ENCODE measurements at regions not wholly inside any gene's neighbourhood (a gene's known extent, or its start where the extent isn't known, plus 50 kb on each side); places are given as distances from the start of the nearest gene placed in this dataset.

GRCh38 chr12:124487066-124487833, 80.2 kb downstream of the NCOR2 start:
- H3K9me3 ChIP-seq (ENCODE audit: insufficient read depth, low read length), result no peaks in the 10 kb centered on the region
- no peaks in the 10 kb centered on the region for H3K27me3 ChIP-seq (ENCODE audit: insufficient read depth, insufficient read length)
- TF ChIP-seq SUZ12 (IDR thresholded peaks at IDR 0.05; ENCODE audit: extremely low read depth, insufficient read depth, insufficient read length) (no peak), YY1 (IDR thresholded peaks at IDR 0.05; ENCODE audit: insufficient read depth, insufficient read length) (no peak)
- no peak overlapping the region for H3K4me3 ChIP-seq (ENCODE audit: insufficient read length, low read depth)
- no peak overlapping the region for H3K9ac ChIP-seq (ENCODE audit: insufficient read length, low read depth)
- DNase-seq (ENCODE audit: low read depth, low spot score), result no peak
- peaks cover 17% of the 10 kb centered on the region for H3K4me1 ChIP-seq (ENCODE audit: insufficient read depth, insufficient read length)
- peaks cover 85% of the 10 kb centered on the region for H3K36me3 ChIP-seq (ENCODE audit: insufficient read depth, insufficient read length, low read length)

GRCh38 chr12:124486346-124486963, 81.0 kb downstream of the NCOR2 start:
- TF ChIP-seq SUZ12 (IDR thresholded peaks at IDR 0.05; ENCODE audit: extremely low read depth, insufficient read depth, insufficient read length) (no peak), ZNF274 (IDR thresholded peaks at IDR 0.05; ENCODE audit: low read depth, low read length) (no peak), YY1 (IDR thresholded peaks at IDR 0.05; ENCODE audit: insufficient read depth, insufficient read length) (no peak)
- Histone ChIP-seq H3K27me3 (ENCODE audit: insufficient read depth, insufficient read length) (no peaks in the 10 kb centered on the region), H3K9me3 (ENCODE audit: insufficient read depth, low read length) (no peaks in the 10 kb centered on the region), H3K4me1 (ENCODE audit: insufficient read depth, insufficient read length) (peaks cover 17% of the 10 kb centered on the region), H3K9ac (ENCODE audit: insufficient read length, low read depth) (no peak overlapping the region), H3K4me3 (ENCODE audit: insufficient read length, low read depth) (no peak overlapping the region), H3K36me3 (ENCODE audit: insufficient read depth, insufficient read length, low read length) (peaks cover 80% of the 10 kb centered on the region)
- DNase-seq (ENCODE audit: low read depth, low spot score), result no peak

- H3K4me1 ChIP-seq (ENCODE audit: insufficient read depth, insufficient read length), result peaks cover 21% of the 10 kb centered on the region
These were observed 82.0 kb downstream of the NCOR2 start for GRCh38 chr12:124485371-124485770.

GRCh38 chr12:124484526-124484953, 82.9 kb downstream of the NCOR2 start:
- peaks cover 66% of the 10 kb centered on the region for H3K36me3 ChIP-seq (ENCODE audit: insufficient read depth, insufficient read length, low read length)
- DNase-seq (ENCODE audit: low read depth, low spot score), result no peak
- TF ChIP-seq SUZ12 (IDR thresholded peaks at IDR 0.05; ENCODE audit: extremely low read depth, insufficient read depth, insufficient read length) (no peak), ZNF274 (IDR thresholded peaks at IDR 0.05; ENCODE audit: low read depth, low read length) (no peak), YY1 (IDR thresholded peaks at IDR 0.05; ENCODE audit: insufficient read depth, insufficient read length) (no peak)
- H3K9ac ChIP-seq (ENCODE audit: insufficient read length, low read depth), result no peak overlapping the region
- peaks cover 26% of the 10 kb centered on the region for H3K4me1 ChIP-seq (ENCODE audit: insufficient read depth, insufficient read length)
- H3K9me3 ChIP-seq (ENCODE audit: insufficient read depth, low read length), result no peaks in the 10 kb centered on the region
- no peak overlapping the region for H3K4me3 ChIP-seq (ENCODE audit: insufficient read length, low read depth)
- H3K27me3 ChIP-seq (ENCODE audit: insufficient read depth, insufficient read length), result no peaks in the 10 kb centered on the region

More at GRCh38 chr12:124485371-124485770, 82.0 kb downstream of the NCOR2 start:
- Histone ChIP-seq H3K9ac (ENCODE audit: insufficient read length, low read depth) (no peak overlapping the region), H3K36me3 (ENCODE audit: insufficient read depth, insufficient read length, low read length) (peaks cover 74% of the 10 kb centered on the region), H3K4me3 (ENCODE audit: insufficient read length, low read depth) (no peak overlapping the region), H3K27me3 (ENCODE audit: insufficient read depth, insufficient read length) (no peaks in the 10 kb centered on the region), H3K9me3 (ENCODE audit: insufficient read depth, low read length) (no peaks in the 10 kb centered on the region)
- DNase-seq (ENCODE audit: low read depth, low spot score), result no peak
- TF ChIP-seq ZNF274 (IDR thresholded peaks at IDR 0.05; ENCODE audit: low read depth, low read length), result no peak
- no peak for TF ChIP-seq SUZ12 (IDR thresholded peaks at IDR 0.05; ENCODE audit: extremely low read depth, insufficient read depth, insufficient read length)
- TF ChIP-seq YY1 (IDR thresholded peaks at IDR 0.05; ENCODE audit: insufficient read depth, insufficient read length), result no peak

GRCh38 chr12:124484067-124484466, 83.3 kb downstream of the NCOR2 start:
- H3K4me1 ChIP-seq (ENCODE audit: insufficient read depth, insufficient read length), result peaks cover 30% of the 10 kb centered on the region
- H3K36me3 ChIP-seq (ENCODE audit: insufficient read depth, insufficient read length, low read length), result peaks cover 66% of the 10 kb centered on the region
- H3K9me3 ChIP-seq (ENCODE audit: insufficient read depth, low read length), result no peaks in the 10 kb centered on the region
- H3K27me3 ChIP-seq (ENCODE audit: insufficient read depth, insufficient read length), result no peaks in the 10 kb centered on the region
- H3K9ac ChIP-seq (ENCODE audit: insufficient read length, low read depth), result no peak overlapping the region
- no peak for TF ChIP-seq ZNF274 (IDR thresholded peaks at IDR 0.05; ENCODE audit: low read depth, low read length)
- no peak for TF ChIP-seq YY1 (IDR thresholded peaks at IDR 0.05; ENCODE audit: insufficient read depth, insufficient read length)
- no peak for TF ChIP-seq SUZ12 (IDR thresholded peaks at IDR 0.05; ENCODE audit: extremely low read depth, insufficient read depth, insufficient read length)
- no peak overlapping the region for H3K4me3 ChIP-seq (ENCODE audit: insufficient read length, low read depth)
- DNase-seq (ENCODE audit: low read depth, low spot score), result no peak

- no peak for DNase-seq (ENCODE audit: low read depth, low spot score)
- Histone ChIP-seq H3K9ac (ENCODE audit: insufficient read length, low read depth) (no peak overlapping the region), H3K4me3 (ENCODE audit: insufficient read length, low read depth) (no peak overlapping the region), H3K4me1 (ENCODE audit: insufficient read depth, insufficient read length) (peaks cover 31% of the 10 kb centered on the region), H3K9me3 (ENCODE audit: insufficient read depth, low read length) (no peaks in the 10 kb centered on the region), H3K27me3 (ENCODE audit: insufficient read depth, insufficient read length) (no peaks in the 10 kb centered on the region), H3K36me3 (ENCODE audit: insufficient read depth, insufficient read length, low read length) (peaks cover 62% of the 10 kb centered on the region)
- no peak for TF ChIP-seq ZNF274 (IDR thresholded peaks at IDR 0.05; ENCODE audit: low read depth, low read length)
- no peak for TF ChIP-seq SUZ12 (IDR thresholded peaks at IDR 0.05; ENCODE audit: extremely low read depth, insufficient read depth, insufficient read length)
- TF ChIP-seq YY1 (IDR thresholded peaks at IDR 0.05; ENCODE audit: insufficient read depth, insufficient read length), result no peak
These were observed 84.3 kb downstream of the NCOR2 start for GRCh38 chr12:124482901-124483799.

GRCh38 chr12:124482567-124482893, 84.9 kb downstream of the NCOR2 start:
- H3K9me3 ChIP-seq (ENCODE audit: insufficient read depth, low read length), result no peaks in the 10 kb centered on the region
- no peaks in the 10 kb centered on the region for H3K27me3 ChIP-seq (ENCODE audit: insufficient read depth, insufficient read length)
- no peak for TF ChIP-seq ZNF274 (IDR thresholded peaks at IDR 0.05; ENCODE audit: low read depth, low read length)
- H3K4me3 ChIP-seq (ENCODE audit: insufficient read length, low read depth), result no peak overlapping the region
- peaks cover 68% of the 10 kb centered on the region for H3K36me3 ChIP-seq (ENCODE audit: insufficient read depth, insufficient read length, low read length)
- H3K4me1 ChIP-seq (ENCODE audit: insufficient read depth, insufficient read length), result peaks cover 31% of the 10 kb centered on the region
- H3K9ac ChIP-seq (ENCODE audit: insufficient read length, low read depth), result no peak overlapping the region
- DNase-seq (ENCODE audit: low read depth, low spot score), result no peak
